ENCODE measurements at regions not wholly inside any gene's neighbourhood (a gene's known extent, or its start where the extent isn't known, plus 50 kb on each side); places are given as distances from the start of the nearest gene placed in this dataset.

DNA sequence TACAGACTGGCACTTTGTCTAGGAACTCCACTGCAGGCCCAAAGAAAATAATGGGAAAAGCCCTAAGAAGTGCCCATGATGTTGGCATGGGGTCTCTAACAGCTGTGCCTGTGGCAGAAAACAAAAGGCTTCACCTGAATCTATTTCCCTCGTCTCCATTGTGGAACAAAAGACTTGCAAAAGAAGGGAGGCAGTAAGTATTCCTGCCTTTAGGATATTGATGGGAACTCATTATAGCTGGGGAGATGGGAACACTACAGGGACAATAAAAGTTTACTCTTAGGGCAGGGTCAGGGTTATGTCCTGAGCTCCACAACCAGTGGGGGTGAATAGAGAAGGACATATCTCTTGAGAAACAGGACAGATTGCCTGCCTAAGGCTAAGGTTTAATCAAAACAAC, 930.6 kb upstream of the EPHA6 start:
- TF ChIP-seq EP300 (conservative IDR thresholded peaks at IDR 0.05; ENCODE audit: poor library complexity, severe bottlenecking) (no peak), POLR2AphosphoS5 (IDR thresholded peaks at IDR 0.05) (no peak), EZH2 (IDR thresholded peaks at IDR 0.05; ENCODE audit: borderline replicate concordance, insufficient read depth, low read length, poor library complexity, severe bottlenecking) (no peak), TAF1 (IDR thresholded peaks at IDR 0.05; ENCODE audit: low read depth) (no peak)
